ENCODE measurements at regions not wholly inside any gene's neighbourhood (a gene's known extent, or its start where the extent isn't known, plus 50 kb on each side); places are given as distances from the start of the nearest gene placed in this dataset.

GRCh38 chr6:22057962-22058361 lies 238.9 kb downstream of the PRL start:
- peak overlapping the region; percentile 30 for H3K27ac Mint-ChIP-seq
- H3K4me3 Mint-ChIP-seq: no peak overlapping the region
- peaks cover 90% of the 10 kb centered on the region for H3K36me3 Mint-ChIP-seq (ENCODE audit: low read depth)
- peaks cover 7% of the 10 kb centered on the region for H3K4me1 Mint-ChIP-seq
- H3K27me3 Mint-ChIP-seq (ENCODE audit: low read depth, poor library complexity): peaks cover 3% of the 10 kb centered on the region
- H3K9me3 Mint-ChIP-seq: peaks cover 25% of the 10 kb centered on the region
- DNase-seq: no peak
- TF ChIP-seq, protein P1, sequence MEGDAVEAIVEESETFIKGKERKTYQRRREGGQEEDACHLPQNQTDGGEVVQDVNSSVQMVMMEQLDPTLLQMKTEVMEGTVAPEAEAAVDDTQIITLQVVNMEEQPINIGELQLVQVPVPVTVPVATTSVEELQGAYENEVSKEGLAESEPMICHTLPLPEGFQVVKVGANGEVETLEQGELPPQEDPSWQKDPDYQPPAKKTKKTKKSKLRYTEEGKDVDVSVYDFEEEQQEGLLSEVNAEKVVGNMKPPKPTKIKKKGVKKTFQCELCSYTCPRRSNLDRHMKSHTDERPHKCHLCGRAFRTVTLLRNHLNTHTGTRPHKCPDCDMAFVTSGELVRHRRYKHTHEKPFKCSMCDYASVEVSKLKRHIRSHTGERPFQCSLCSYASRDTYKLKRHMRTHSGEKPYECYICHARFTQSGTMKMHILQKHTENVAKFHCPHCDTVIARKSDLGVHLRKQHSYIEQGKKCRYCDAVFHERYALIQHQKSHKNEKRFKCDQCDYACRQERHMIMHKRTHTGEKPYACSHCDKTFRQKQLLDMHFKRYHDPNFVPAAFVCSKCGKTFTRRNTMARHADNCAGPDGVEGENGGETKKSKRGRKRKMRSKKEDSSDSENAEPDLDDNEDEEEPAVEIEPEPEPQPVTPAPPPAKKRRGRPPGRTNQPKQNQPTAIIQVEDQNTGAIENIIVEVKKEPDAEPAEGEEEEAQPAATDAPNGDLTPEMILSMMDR (IDR thresholded peaks at IDR 0.05): no peak

DNA sequence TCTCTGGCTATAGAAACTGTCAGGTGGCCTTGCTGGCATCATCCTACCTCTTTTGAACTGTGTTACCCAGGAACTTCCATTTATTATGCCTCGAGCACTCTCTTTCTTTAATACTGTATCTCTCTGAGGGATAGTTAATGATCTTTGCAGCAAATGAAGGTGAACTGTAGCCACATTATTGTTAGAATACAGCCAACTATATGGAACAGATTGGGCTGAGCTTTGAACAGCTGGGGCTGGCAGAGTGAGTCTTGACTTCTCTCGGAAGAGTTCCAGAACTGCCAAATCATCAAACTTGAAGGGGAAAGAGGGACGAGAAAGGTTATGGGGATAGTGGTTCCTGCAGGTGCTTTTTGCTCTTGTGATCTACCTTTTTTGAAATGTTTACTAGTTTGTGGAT lies 237.7 kb downstream of the PRL start:
- peaks cover 21% of the 10 kb centered on the region for H3K9me3 Mint-ChIP-seq
- peaks cover 3% of the 10 kb centered on the region for H3K27me3 Mint-ChIP-seq (ENCODE audit: low read depth, poor library complexity)
- H3K4me1 Mint-ChIP-seq: peaks cover 8% of the 10 kb centered on the region
- no peak for DNase-seq
- no peak overlapping the region for H3K4me3 Mint-ChIP-seq
- H3K27ac Mint-ChIP-seq: peak overlapping the region; percentile 60
- TF ChIP-seq, protein P1 (IDR thresholded peaks at IDR 0.05): no peak
- peaks cover 91% of the 10 kb centered on the region for H3K36me3 Mint-ChIP-seq (ENCODE audit: low read depth)

- peaks cover 3% of the 10 kb centered on the region for H3K27me3 Mint-ChIP-seq (ENCODE audit: low read depth, poor library complexity)
- no peak for DNase-seq
- no peak overlapping the region for H3K4me3 Mint-ChIP-seq
- H3K9me3 Mint-ChIP-seq: peaks cover 14% of the 10 kb centered on the region
- H3K36me3 Mint-ChIP-seq (ENCODE audit: low read depth): peaks cover 88% of the 10 kb centered on the region
- peaks cover 8% of the 10 kb centered on the region for H3K4me1 Mint-ChIP-seq
- TF ChIP-seq, protein P1 (IDR thresholded peaks at IDR 0.05): no peak
- no peak overlapping the region for H3K27ac Mint-ChIP-seq
Observed at GRCh38 chr6:22059946-22060345, 236.9 kb downstream of the PRL start.

DNA sequence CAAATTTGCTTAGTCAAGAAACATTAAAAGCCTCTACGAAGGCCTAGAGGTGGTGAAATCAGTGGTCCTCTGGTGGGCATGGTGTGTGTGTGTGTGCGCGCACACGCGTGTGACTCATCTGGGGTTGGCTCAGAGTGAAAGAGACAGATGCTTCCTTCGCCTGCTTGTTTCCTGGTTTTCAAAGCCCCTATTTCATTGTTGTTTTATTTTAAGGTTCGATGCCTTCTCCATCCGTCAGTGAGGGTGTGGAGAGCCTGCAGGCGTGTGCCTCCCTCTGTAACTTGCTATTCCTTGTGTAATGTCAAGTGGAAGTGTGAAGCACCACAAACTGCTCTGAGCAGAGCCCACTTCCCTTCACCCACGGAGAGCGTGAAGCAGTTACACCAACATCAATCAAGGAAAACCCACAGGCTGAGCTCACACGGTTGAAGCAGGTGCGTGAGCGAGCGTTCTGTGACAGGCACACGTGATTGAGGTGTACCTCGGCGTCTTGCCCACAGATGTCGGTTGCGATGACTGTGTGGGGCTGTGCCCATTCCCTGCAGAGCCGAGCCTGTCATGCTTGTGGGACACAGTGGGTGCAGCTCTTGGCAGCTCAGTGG lies 233.9 kb downstream of the PRL start:
- DNase-seq: no peak
- no peaks in the 10 kb centered on the region for H3K27me3 Mint-ChIP-seq (ENCODE audit: low read depth, poor library complexity)
- peak overlapping the region; percentile 97 for H3K27ac Mint-ChIP-seq
- no peaks in the 10 kb centered on the region for H3K9me3 Mint-ChIP-seq
- TF ChIP-seq, protein P1 (IDR thresholded peaks at IDR 0.05): no peak
- H3K36me3 Mint-ChIP-seq (ENCODE audit: low read depth): peaks cover 84% of the 10 kb centered on the region
- H3K4me3 Mint-ChIP-seq: no peak overlapping the region
- peaks cover 27% of the 10 kb centered on the region for H3K4me1 Mint-ChIP-seq

DNA sequence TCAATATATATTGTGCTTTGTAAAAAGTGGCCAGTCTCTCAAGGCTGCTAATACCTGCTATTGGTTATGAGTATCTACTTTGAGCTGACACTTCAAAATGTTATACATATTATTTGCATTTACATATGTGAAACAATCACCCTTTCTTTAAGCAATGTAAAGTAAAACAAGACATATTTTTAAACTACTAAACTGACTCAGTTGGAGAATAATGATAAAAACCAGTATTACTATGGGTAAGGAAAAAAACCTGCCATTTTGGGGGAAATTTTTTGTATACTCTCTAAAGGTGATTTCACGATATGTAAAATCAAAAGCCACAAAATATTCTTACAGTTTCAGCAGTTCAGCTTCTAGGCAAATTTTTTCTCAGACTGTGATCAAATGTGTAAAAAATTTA lies 232.3 kb downstream of the PRL start:
- TF ChIP-seq, protein P1 (IDR thresholded peaks at IDR 0.05): no peak
- H3K36me3 Mint-ChIP-seq (ENCODE audit: low read depth): peaks cover 82% of the 10 kb centered on the region
- no peak overlapping the region for H3K4me3 Mint-ChIP-seq
- peaks cover 42% of the 10 kb centered on the region for H3K4me1 Mint-ChIP-seq
- no peaks in the 10 kb centered on the region for H3K9me3 Mint-ChIP-seq
- H3K27me3 Mint-ChIP-seq (ENCODE audit: low read depth, poor library complexity): no peaks in the 10 kb centered on the region
- no peak for DNase-seq
- H3K27ac Mint-ChIP-seq: no peak overlapping the region

GRCh38 chr6:22067122-22067521 lies 229.7 kb downstream of the PRL start:
- TF ChIP-seq, protein P1 (IDR thresholded peaks at IDR 0.05): no peak
- peaks cover 77% of the 10 kb centered on the region for H3K36me3 Mint-ChIP-seq (ENCODE audit: low read depth)

More at GRCh38 chr6:22067122-22067521, 229.7 kb downstream of the PRL start:
- H3K9me3 Mint-ChIP-seq: no peaks in the 10 kb centered on the region
- no peak overlapping the region for H3K4me3 Mint-ChIP-seq
- peak overlapping the region; percentile 27 for H3K27ac Mint-ChIP-seq
- peaks cover 68% of the 10 kb centered on the region for H3K4me1 Mint-ChIP-seq
- no peaks in the 10 kb centered on the region for H3K27me3 Mint-ChIP-seq (ENCODE audit: low read depth, poor library complexity)
- DNase-seq: no peak
